Left lung (tissue), 4 donors: ENCODE measurements at regions not wholly inside any gene's neighbourhood (a gene's known extent, or its start where the extent isn't known, plus 50 kb on each side); places are given as distances from the start of the nearest gene placed in this dataset.
A peak's percentile ranks its signal among the peaks of the same experiment; 100 is the strongest.
"Not testable (repeated sequence)": the region's sequence is repeated elsewhere in the genome, so short reads cannot be mapped to it uniquely, and the experiment has no call there.

Source experiments
- ATAC-seq: fragments of 200-7000 bp; cut with Tn5 transposase; one replicate; pipeline ENCODE4 v1.9.1; 2020; ENCODE audit warnings: moderate library complexity
- DNase-seq, 4 donors: peaks; one replicate each; pipeline ENCODE4 v3.0.0-alpha.2; 2013 to 2020
- H3K27ac ChIP-seq, 2 donors: fragments of 200-600 bp; sonication (generic) in 1 of 2; one replicate each; pipeline versions ENCODE4 v1.5.0 to v1.8.0; 2020 to 2021
- H3K27me3 ChIP-seq, 2 donors: fragments of 200-600 bp; sonication (generic) in 1 of 2; one replicate each; pipeline versions ENCODE4 v1.5.0 to v1.8.0; 2020 to 2021
- H3K36me3 ChIP-seq, 2 donors: fragments of 200-600 bp; sonication (generic) in 1 of 2; one replicate each; pipeline versions ENCODE4 v1.5.0 to v1.8.0; 2020 to 2021
- H3K4me1 ChIP-seq, 2 donors: fragments of 200-600 bp; one replicate each; pipeline ENCODE4 v1.8.0; 2021
- H3K4me3 ChIP-seq, 2 donors: fragments of 200-600 bp; sonication (generic) in 1 of 2; one replicate each; pipeline versions ENCODE4 v1.5.0 to v1.8.0; 2020 to 2021; ENCODE audit warnings: mild to moderate bottlenecking in 1 of 2
- H3K9me3 ChIP-seq, 2 donors: fragments of 200-600 bp; sonication (generic) in 1 of 2; one replicate each; pipeline versions ENCODE4 v1.5.0 to v1.8.0; 2020 to 2021
- intact Hi-C, 2 donors: fragments of 100-400 bp; cut with DNase I; formaldehyde crosslinking; loops; one replicate each; pipeline versions ENCODE4 v1.11.2 to v1.14.2; 2022
- TF ChIP-seq, protein P1 (sequence below), 2 donors: fragments of 200-600 bp; sonication (generic) in 1 of 2; IDR thresholded peaks; one replicate each; pipeline versions ENCODE4 v1.5.0 to v1.8.0; 2021; ENCODE audit warnings: antibody characterized with exemption in 2 of 2
- donor health status: DM: no; HTN: yes; CAD: no.
- donor health status: DM: no; HTN: no; CAD: no.

DNA sequence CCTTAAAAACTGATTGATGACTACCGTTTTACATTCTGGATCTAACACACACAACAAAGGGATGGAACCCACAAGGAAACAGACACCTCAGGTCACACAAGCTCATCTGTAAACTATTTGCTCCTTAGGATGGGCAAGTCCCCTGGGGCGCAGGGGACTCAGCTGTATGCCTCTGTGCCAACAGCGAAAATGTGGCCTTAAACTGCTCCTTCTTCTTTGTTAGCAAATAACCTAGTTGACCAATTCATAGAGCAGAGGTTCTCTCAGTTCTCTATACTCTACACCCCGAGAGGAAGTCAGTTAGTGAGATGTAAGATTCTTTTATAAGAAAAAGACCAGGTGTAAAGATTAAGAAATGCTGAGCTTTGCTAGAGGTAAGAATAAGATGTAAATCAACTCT, 181.9 kb upstream of the PRSS58 start:
- ATAC-seq (no peak), DNase-seq (no peak)
- Histone ChIP-seq H3K4me3 (no peak overlapping the region), H3K36me3 (no peaks in the 10 kb centered on the region), H3K27ac (no peak overlapping the region), H3K27me3 (no peaks in the 10 kb centered on the region), H3K4me1 (peaks cover 0 to 45% of the 10 kb centered on the region in 2 donors), H3K9me3 (no peaks in the 10 kb centered on the region)
- intact Hi-C loops: no loop called here
- TF ChIP-seq, protein P1, sequence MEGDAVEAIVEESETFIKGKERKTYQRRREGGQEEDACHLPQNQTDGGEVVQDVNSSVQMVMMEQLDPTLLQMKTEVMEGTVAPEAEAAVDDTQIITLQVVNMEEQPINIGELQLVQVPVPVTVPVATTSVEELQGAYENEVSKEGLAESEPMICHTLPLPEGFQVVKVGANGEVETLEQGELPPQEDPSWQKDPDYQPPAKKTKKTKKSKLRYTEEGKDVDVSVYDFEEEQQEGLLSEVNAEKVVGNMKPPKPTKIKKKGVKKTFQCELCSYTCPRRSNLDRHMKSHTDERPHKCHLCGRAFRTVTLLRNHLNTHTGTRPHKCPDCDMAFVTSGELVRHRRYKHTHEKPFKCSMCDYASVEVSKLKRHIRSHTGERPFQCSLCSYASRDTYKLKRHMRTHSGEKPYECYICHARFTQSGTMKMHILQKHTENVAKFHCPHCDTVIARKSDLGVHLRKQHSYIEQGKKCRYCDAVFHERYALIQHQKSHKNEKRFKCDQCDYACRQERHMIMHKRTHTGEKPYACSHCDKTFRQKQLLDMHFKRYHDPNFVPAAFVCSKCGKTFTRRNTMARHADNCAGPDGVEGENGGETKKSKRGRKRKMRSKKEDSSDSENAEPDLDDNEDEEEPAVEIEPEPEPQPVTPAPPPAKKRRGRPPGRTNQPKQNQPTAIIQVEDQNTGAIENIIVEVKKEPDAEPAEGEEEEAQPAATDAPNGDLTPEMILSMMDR (IDR thresholded peaks at IDR 0.05): no peak

DNA sequence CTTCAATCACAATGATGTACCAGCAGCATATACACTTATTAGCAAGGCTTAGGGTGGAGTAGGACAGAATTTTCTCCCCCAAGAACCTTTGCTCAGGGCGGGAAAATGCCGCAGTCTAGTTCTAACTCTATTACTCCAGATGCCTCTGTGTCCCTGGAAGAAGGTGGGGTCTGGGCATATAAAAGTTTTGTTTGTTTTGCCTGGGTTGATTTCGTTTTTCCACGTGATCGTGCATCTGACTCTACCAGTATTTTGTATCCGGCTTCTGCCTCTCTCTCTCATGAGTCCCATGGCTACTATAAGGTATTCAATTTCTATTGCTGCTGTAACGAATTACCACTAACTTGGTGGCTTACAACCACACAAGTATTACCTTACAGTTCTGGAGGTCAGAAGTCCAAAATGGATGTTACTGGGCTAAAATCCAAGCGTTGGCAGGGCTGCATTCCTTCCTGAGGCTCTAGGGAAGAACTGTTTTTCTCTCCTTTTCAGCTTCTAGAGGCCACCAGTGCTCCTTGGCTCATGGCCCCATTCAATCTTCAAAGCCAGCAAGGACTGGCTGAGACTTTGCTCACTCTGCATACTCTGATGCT, 181.2 kb upstream of the PRSS58 start:
- H3K4me3 ChIP-seq: no peak overlapping the region
- TF ChIP-seq, protein P1 (IDR thresholded peaks at IDR 0.05): no peak
- intact Hi-C loops: no loop called here
- peaks cover 0 to 45% of the 10 kb centered on the region in 2 donors for H3K4me1 ChIP-seq
- DNase-seq (no peak), ATAC-seq (no peak)
- no peak overlapping the region for H3K27ac ChIP-seq
- no peaks in the 10 kb centered on the region for H3K27me3 ChIP-seq
- no peaks in the 10 kb centered on the region for H3K9me3 ChIP-seq
- H3K36me3 ChIP-seq: no peaks in the 10 kb centered on the region

DNA sequence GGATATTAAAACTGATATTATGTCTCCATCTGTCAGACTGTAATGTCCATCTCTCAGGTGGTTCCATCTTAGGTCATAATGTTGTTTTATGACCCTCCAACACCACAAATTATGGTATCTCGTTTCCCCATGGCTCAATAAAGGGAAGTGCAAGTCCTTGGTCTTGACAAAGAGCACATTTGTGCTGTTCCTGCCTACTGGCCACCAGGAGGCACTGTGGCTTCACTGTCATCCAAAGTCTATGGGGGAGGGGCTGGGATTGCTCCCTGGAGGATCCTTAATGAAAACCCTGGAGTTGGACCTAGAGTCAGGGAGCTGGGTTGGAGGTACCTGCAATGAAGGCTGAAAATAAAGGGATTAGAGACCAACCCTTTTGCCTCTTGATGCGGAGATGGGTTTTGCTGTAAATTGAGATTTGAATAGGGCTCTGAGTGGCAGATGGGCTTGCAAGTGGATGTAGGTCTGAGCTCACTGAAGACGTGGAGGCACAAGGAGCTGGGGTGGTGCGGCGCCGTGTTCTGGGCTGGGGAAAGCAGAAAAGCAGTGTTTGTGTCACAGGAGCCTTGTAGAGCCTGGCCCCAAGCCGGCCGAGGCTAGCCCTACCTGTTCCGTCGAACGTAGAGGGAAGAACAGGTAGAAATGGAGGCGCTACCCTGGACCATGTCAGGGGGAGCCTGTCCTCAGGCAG, 180.5 kb upstream of the PRSS58 start:
- peak; percentile 65 for ATAC-seq
- DNase-seq: peak in 1 of 4 donors; percentile 75
- TF ChIP-seq, protein P1 (IDR thresholded peaks at IDR 0.05): peak in 1 of 2 donors; percentile 59
- H3K27me3 ChIP-seq: no peaks in the 10 kb centered on the region
- H3K9me3 ChIP-seq: no peaks in the 10 kb centered on the region
- no peaks in the 10 kb centered on the region for H3K36me3 ChIP-seq
- H3K4me3 ChIP-seq: no peak overlapping the region
- no peak overlapping the region for H3K27ac ChIP-seq
- intact Hi-C loops: no loop called here
- peaks cover 0 to 42% of the 10 kb centered on the region in 2 donors for H3K4me1 ChIP-seq

DNA sequence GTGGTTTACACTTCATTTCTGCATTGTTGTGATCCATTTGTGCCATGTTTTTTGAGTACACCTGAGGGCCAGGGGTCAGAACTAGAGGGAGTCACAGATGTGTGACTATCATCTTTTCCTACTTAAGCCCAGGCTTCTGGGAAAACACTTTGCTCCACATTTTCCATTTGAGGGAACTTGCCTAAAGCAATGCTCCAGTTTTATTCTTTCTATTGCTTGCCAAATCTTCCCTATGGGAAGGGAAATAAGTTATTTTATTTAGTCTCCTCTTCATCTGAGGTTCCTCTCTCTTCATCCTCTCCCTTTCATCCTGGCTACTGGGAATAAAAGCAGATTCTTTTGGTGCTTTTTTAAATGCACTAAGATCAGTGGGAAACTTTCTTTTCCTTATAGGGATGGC, 179.9 kb upstream of the PRSS58 start:
- intact Hi-C loops: no loop called here
- Histone ChIP-seq H3K27ac (no peak overlapping the region), H3K27me3 (no peaks in the 10 kb centered on the region), H3K4me3 (no peak overlapping the region), H3K36me3 (no peaks in the 10 kb centered on the region), H3K4me1 (peaks cover 0 to 36% of the 10 kb centered on the region in 2 donors), H3K9me3 (no peaks in the 10 kb centered on the region)
- ATAC-seq (no peak), DNase-seq (no peak)
- TF ChIP-seq, protein P1 (IDR thresholded peaks at IDR 0.05): no peak

DNA sequence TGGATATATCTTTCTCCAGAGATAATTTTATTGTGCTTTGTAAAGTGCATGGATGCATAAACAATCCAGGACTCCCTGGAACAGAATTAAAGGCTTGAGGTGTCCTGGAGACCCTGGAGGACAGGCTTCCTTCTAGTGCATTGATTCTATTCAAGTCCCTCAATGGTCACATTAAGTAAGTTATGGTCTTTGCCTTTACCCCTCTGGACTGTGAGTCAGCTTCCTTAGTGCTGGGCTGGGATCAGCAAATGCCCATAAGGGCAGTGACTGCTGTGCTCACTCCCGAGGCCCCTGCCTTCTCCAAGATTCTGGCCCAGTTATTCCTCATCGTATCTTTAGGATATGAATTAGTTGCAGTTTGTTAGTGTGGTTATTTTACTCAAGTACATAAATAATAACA, 178.7 kb upstream of the PRSS58 start:
- H3K36me3 ChIP-seq: no peaks in the 10 kb centered on the region
- TF ChIP-seq, protein P1 (IDR thresholded peaks at IDR 0.05): no peak
- peaks cover 0 to 25% of the 10 kb centered on the region in 2 donors for H3K4me1 ChIP-seq
- no peak overlapping the region for H3K27ac ChIP-seq
- H3K27me3 ChIP-seq: no peaks in the 10 kb centered on the region
- no peaks in the 10 kb centered on the region for H3K9me3 ChIP-seq
- no peak for ATAC-seq
- no peak for DNase-seq
- intact Hi-C loops: no loop called here
- H3K4me3 ChIP-seq: no peak overlapping the region

DNA sequence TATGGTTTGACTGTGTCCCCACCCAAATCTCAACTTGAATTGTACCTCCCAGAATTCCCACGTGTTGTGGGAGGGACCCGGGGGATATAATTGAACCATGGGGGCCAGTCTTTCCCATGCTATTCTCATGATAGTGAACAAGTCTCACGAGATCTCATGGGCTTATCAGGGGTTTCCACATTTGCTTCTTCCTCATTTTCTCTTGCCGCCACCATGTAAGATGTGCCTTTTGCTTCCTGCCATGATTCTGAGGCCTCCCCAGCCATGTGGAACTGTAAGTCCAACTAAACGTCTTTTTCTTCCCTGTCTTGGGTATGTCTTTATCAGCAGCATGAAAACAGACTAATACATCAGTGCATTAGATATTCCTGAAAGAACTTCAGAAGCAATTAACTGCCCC, 177.7 kb upstream of the PRSS58 start:
- H3K4me3 ChIP-seq, intact Hi-C loops, H3K36me3 ChIP-seq, H3K27ac ChIP-seq, DNase-seq, ATAC-seq, H3K27me3 ChIP-seq, H3K9me3 ChIP-seq: not testable (repeated sequence)
- H3K4me1 ChIP-seq: peaks cover 0 to 16% of the 10 kb centered on the region in 2 donors
